Tibial artery (tissue), 4 donors: ENCODE measurements at regions not wholly inside any gene's neighbourhood (a gene's known extent, or its start where the extent isn't known, plus 50 kb on each side); places are given as distances from the start of the nearest gene placed in this dataset.

Experiments
- DNase-seq, 2 donors: peaks; one replicate each; pipeline ENCODE4 v3.0.0-alpha.2; 2019
- H3K27ac ChIP-seq, 2 donors: fragments of 200-600 bp; sonication (generic) in 1 of 2; 1 replicate in 1 of 2; 2 replicates in 1 of 2; pipeline ENCODE4 v1.5.1; 2018 to 2019; ENCODE audit warnings: mild to moderate bottlenecking in 1 of 2
- H3K27me3 ChIP-seq, 2 donors: fragments of 200-600 bp; sonication (generic) in 1 of 2; one replicate each; pipeline versions ENCODE4 v1.5.1 to v1.6.0; 2016 to 2019
- H3K36me3 ChIP-seq, 3 donors: fragments of 200-600 bp; sonication (generic) in 2 of 3; one replicate each; pipeline ENCODE4 v1.5.1; 2016 to 2019; ENCODE audit warnings: mild to moderate bottlenecking in 2 of 3
- H3K4me1 ChIP-seq, 4 donors: fragments of 200-600 bp; sonication (generic) in 2 of 4; 1 replicate in 3 of 4; 2 replicates in 1 of 4; pipeline ENCODE4 v1.5.1; 2016 to 2019
- H3K4me3 ChIP-seq, 2 donors: fragments of 200-600 bp; sonication (generic) in 1 of 2; 1 replicate in 1 of 2; 2 replicates in 1 of 2; pipeline ENCODE4 v1.5.1; 2018 to 2019; ENCODE audit warnings: mild to moderate bottlenecking in 2 of 2
- H3K9me3 ChIP-seq, 3 donors: fragments of 200-600 bp; sonication (generic) in 1 of 3; one replicate each; pipeline ENCODE4 v1.5.1; 2016 to 2019
- intact Hi-C: fragments of 100-400 bp; cut with DNase I; formaldehyde crosslinking; loops from one replicate; pipeline ENCODE4 v1.15.0; 2023; ENCODE audit warnings: low total_unique reads
- TF ChIP-seq, protein P1 (sequence below), 2 experiments: fragments of 200-600 bp in 1 of 2; fragments of 450-650 bp in 1 of 2; IDR thresholded peaks; one replicate each; pipeline ENCODE4 v1.5.1; 2017 to 2019; ENCODE audit warnings: antibody characterized with exemption in 2 of 2, mild to moderate bottlenecking in 1 of 2, moderate library complexity in 1 of 2

DNA sequence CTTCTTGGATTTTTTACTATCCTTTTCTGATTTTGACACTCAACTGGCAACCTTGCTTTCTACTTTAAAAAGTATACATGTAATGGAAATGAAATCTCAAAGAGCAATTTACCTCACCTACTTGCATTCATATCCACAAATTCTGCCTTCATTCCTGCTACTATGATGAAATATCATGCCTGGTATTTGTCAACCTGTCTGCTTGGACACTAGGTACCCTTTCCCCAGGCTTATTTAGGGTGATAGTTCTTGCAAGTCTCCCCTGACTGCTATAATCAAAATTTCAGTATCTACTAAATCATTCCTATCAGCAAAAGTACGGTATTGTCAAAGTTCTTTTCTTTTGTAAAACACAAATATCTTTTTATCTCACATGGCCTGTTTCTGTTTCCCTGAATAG lies 503.0 kb downstream of the GABRG1 start:
- Histone ChIP-seq H3K4me1 (no peaks in the 10 kb centered on the region), H3K36me3 (no peaks in the 10 kb centered on the region), H3K27ac (no peak overlapping the region), H3K9me3 (no peaks in the 10 kb centered on the region), H3K27me3 (no peaks in the 10 kb centered on the region), H3K4me3 (no peak overlapping the region)
- no peak for DNase-seq
- TF ChIP-seq, protein P1, sequence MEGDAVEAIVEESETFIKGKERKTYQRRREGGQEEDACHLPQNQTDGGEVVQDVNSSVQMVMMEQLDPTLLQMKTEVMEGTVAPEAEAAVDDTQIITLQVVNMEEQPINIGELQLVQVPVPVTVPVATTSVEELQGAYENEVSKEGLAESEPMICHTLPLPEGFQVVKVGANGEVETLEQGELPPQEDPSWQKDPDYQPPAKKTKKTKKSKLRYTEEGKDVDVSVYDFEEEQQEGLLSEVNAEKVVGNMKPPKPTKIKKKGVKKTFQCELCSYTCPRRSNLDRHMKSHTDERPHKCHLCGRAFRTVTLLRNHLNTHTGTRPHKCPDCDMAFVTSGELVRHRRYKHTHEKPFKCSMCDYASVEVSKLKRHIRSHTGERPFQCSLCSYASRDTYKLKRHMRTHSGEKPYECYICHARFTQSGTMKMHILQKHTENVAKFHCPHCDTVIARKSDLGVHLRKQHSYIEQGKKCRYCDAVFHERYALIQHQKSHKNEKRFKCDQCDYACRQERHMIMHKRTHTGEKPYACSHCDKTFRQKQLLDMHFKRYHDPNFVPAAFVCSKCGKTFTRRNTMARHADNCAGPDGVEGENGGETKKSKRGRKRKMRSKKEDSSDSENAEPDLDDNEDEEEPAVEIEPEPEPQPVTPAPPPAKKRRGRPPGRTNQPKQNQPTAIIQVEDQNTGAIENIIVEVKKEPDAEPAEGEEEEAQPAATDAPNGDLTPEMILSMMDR (IDR thresholded peaks at IDR 0.05): no peak
- intact Hi-C loops: no loop called here

DNA sequence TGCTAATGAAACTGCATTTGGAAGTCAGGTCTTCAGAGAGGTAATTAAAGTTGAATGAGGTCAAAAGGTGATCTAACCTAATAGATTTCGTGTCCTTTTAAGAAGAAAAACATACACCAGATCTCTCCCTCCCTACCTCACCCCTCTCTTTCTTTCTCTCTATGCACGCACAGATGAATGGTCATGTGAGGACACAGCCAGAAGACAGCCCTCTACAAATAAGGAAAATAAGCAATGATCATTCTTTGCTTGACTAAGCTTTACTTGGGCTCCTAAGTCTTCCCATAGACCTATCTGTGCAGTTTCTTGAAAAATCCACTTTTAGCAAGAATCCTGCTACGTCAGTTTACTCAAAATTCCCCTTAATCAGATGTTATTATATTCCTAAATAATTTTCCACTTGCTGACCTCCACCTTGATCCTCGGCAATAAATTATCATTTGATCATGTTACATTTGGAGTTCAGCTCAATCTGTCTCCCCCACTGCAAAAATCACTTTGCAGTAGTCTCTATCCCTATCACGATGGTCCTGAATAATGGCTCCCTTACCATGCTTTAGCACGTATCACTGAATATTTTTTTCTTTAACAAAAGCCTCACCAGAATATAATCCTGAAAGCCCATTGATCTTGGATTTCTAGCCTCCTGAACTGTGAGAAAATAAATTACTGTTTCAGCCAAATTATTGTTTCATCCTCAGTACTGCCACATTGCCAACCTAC lies 527.3 kb downstream of the GABRG1 start:
- no peaks in the 10 kb centered on the region for H3K9me3 ChIP-seq
- TF ChIP-seq, protein P1 (IDR thresholded peaks at IDR 0.05): no peak
- no peaks in the 10 kb centered on the region for H3K4me1 ChIP-seq
- no peak for DNase-seq
- H3K27ac ChIP-seq: no peak overlapping the region
- H3K27me3 ChIP-seq: no peaks in the 10 kb centered on the region
- H3K36me3 ChIP-seq: no peaks in the 10 kb centered on the region
- H3K4me3 ChIP-seq: no peak overlapping the region
- intact Hi-C loops: no loop called here

DNA sequence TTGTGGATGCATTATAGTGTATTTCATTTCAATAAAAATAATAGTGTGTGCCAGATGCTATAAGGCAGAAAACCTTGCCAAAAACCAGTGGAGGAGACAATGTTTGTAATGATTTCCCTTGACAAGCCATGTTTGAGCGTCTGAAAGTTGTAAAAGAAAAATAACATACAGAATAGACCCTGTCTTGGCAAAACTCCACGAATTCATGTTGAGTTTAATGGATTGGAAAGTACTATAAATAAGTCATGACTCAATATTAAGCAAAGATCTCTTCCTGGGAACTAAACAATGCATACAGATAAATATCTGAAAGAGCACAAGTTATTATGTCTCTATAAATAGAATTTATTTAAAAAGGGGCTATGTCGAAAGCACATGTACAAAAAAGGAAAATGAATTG lies 543.5 kb downstream of the GABRG1 start:
- DNase-seq: no peak
- intact Hi-C loops: no loop called here
- Histone ChIP-seq H3K9me3 (no peaks in the 10 kb centered on the region), H3K4me3 (no peak overlapping the region), H3K27ac (no peak overlapping the region), H3K36me3 (no peaks in the 10 kb centered on the region), H3K4me1 (no peaks in the 10 kb centered on the region), H3K27me3 (no peaks in the 10 kb centered on the region)
- TF ChIP-seq, protein P1 (IDR thresholded peaks at IDR 0.05): no peak

DNA sequence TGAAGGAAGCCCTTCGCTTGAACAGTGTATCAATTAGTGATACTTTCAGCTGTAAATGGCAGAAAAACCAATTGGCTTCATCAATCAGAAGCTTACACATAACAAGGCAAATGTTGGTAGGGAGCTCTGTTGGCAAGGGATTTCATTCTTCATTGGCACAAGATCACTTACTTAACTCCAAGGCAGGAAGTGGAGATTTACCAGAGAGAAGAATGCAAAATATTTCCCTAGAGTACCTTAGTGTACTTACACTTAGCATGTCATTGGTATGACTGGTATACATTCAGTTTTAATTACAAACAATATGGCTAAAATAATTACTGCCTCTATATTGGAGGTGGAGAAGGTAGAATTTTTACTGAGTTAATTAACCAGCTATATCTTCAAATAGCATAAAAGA lies 545.0 kb downstream of the GABRG1 start:
- TF ChIP-seq, protein P1 (IDR thresholded peaks at IDR 0.05): no peak
- Histone ChIP-seq H3K36me3 (no peaks in the 10 kb centered on the region), H3K4me1 (no peaks in the 10 kb centered on the region), H3K4me3 (no peak overlapping the region), H3K27ac (no peak overlapping the region), H3K9me3 (no peaks in the 10 kb centered on the region), H3K27me3 (no peaks in the 10 kb centered on the region)
- intact Hi-C loops: no loop called here
- DNase-seq: no peak

DNA sequence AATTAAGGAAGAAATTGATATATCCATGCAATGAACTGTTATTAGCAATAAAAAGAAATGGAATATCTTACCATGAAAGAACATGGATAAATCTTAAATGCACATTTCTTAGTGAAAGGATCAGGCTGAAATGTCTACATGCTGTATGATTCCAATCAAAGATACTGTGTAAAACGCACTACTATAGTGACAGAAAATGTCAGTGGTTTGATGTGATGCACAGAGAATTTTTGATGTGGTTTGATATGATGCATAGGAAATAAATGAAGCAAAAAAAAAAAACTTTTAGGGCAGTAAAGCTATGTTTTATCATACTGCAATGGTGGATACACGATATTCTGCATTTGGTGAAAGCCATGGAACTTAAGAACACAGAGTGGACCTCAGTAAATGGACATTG lies 547.6 kb downstream of the GABRG1 start:
- Histone ChIP-seq H3K27me3 (no peaks in the 10 kb centered on the region), H3K4me1 (no peaks in the 10 kb centered on the region), H3K4me3 (no peak overlapping the region), H3K36me3 (no peaks in the 10 kb centered on the region), H3K27ac (no peak overlapping the region), H3K9me3 (no peaks in the 10 kb centered on the region)
- DNase-seq: no peak
- TF ChIP-seq, protein P1 (IDR thresholded peaks at IDR 0.05): no peak
- intact Hi-C loops: no loop called here

DNA sequence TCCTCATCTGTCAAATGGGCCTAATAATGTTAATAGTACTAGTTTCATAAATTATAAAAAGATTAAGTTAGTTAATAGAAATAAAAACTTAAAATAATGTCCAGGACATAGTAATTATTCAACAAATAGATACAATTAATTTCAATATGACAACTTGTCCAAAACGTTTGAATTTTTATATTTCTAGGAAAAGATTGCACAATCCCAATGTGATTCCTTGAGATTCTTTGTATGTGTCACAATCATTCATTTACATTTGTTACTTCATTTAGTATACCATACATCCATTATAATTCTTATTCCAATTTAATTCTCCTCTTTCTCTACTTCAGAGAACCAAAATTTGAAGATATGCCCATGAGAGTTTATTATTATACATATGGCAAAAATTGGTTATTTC lies 554.2 kb downstream of the GABRG1 start:
- H3K4me3 ChIP-seq: no peak overlapping the region
- H3K27ac ChIP-seq: no peak overlapping the region
- TF ChIP-seq, protein P1 (IDR thresholded peaks at IDR 0.05): no peak
- no peaks in the 10 kb centered on the region for H3K9me3 ChIP-seq
- H3K4me1 ChIP-seq: no peaks in the 10 kb centered on the region
- intact Hi-C loops: no loop called here
- no peaks in the 10 kb centered on the region for H3K36me3 ChIP-seq
- DNase-seq: no peak
- H3K27me3 ChIP-seq: no peaks in the 10 kb centered on the region
